NCI-H510A (cell line): ENCODE measurements at regions not wholly inside any gene's neighbourhood (a gene's known extent, or its start where the extent isn't known, plus 50 kb on each side); places are given as distances from the start of the nearest gene placed in this dataset.
"Not testable (repeated sequence)": the region's sequence is repeated elsewhere in the genome, so short reads cannot be mapped to it uniquely, and the experiment has no call there.

ENCODE experiments used
- DNase-seq: peaks from one replicate; lab custom pipeline; 2025; lab: John Stamatoyannopoulos, UW

DNA sequence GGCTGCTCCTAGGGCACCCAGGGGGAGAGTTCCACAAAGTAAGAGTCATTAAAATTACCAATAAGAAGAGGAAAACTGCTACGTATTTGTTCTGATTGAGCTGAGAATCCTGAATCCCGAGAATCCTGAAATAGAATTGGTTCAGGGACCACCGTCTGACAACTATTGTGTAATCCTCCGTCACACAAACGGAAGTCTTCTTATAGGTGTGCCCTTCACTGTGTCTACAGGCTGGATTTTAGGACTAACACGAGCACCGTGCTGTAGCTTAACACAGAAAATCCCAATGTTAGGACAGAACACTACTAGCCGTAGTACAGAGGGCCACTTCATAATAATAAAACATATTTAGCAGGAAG, 50.6 kb upstream of the RNF182 start:
- DNase-seq, result peak; percentile 28

DNA sequence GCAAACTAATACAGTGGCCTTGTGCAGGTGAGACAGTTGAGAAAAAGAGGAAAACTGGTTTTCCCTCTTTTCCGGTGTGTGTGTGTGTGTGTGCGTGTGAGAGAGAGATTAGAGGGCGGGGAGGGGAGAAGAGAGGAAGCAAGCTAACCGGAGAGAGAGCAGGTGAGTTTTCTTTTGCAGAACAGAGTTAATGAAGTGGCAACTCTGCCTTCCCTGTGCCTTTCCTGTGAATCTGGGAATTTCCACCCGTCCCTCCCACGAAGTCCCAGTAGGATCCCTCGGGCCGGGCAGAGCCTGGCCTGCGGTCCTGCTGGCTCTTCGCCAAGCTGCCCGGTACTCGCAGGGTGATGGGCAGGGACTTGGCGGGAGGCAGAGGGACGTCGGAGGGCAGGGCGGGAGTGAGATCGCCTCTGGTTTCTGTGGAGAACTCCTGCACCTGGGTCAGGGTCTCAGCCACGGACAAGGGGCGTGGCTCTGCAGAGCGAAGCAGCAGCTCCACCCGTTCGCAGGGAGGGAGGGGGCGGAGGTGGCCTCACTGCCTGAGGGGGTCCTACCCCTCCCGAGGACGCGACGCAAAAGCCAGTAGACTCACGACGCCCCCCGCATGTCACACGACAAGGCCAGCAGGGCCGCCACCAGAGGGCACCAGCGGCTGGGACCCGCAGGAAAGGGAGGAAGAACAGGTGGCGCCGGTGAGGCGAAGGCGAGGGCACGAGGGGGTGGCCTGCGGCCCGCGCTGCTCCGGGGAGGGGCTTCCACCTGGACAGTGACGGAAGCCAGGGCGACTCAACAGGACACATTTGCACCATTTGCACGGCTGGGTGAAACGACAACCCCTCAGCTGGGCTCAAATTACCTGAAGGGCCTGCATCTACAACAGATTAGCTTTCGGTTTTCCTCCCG, 51.2 kb upstream of the RNF182 start:
- DNase-seq, result peak; percentile 87

DNA sequence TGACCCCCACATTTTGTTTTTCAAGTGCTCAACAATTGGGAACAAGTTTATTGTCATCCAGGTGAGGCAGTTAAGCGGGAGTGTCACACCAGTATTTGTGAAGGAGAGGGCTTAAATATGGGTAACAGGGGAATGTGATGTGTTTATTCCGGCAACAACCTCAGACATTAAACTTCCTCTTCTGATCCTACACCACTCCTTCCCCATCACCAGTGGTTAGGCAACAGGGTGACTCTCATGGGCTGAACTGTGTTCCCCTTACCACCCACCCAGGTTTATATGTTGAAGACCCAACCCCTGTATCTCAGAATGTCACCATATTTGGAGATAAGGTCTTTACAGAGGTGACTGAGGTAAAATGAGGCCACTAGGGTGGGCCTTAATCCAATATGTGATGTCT, 52.1 kb upstream of the RNF182 start:
- DNase-seq, result no peak

DNA sequence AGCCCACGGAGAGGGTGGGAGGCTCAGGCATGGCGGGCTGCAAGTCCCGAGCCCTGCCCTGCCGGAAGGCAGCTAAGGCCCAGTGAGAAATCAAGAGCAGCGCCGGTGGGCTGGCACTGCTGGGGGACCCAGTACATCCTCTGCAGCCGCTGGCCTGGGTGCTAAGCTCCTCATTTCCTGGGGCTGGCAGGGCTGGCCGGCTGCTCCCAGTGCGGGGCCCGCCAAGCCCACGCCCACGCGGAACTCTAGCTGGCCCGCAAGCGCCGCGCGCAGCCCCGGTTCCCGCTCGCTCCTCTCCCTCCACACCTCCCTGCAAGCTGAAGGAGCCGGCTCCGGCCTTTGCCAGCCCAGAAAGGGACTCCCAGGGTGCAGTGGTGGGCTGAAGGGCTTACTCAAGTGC, 52.7 kb upstream of the RNF182 start:
- not testable (repeated sequence) for DNase-seq

DNA sequence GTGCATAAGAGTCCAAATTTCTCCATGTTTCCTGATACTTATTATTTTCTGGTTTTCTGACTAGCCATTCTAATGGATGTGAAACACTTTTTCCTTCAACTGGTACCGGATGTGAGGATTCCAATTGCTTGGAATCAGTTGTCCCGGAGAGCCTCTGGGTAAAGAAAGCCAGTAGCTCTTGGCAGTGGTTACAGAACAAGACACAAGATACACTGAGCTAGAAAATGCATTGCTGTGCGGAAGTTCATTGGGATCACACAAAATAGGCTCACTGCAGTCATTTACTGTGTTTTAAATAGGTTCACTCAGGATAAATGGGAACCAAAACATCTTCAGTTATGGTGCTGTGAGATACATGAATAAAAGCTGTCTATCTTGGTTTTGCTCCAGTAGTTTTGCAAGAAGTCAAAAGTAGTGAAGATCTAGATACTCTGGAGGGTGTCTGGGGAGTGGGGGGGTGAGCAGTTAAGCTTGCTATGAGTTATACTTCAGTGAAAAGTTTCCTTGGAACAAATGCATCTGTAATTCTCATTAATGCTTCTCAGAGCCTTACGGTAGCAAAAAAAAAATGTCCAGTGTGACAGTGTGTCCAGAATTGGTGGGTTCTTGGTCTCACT, 54.4 kb upstream of the RNF182 start:
- DNase-seq, result no peak

DNA sequence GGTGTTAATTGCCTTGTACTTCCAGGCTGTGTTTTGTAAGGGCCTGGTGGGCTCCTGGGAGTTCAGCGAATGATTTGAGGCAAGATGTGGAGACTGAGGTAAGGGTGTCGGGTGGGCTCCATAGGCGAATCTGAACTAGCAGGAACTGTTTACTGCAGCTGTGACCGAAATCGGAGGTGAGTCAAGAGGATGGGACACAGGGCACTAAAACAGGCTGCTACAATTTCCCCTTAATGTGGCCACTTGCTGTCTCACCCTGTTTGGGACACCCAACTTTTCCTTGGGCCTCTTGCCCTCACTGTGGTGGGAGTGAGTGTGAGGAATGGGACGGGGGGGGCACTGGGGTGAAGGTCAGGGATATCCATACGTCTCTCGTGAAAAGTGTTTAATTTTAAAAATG, 53.9 kb upstream of the MCUR1 start:
- no peak for DNase-seq

DNA sequence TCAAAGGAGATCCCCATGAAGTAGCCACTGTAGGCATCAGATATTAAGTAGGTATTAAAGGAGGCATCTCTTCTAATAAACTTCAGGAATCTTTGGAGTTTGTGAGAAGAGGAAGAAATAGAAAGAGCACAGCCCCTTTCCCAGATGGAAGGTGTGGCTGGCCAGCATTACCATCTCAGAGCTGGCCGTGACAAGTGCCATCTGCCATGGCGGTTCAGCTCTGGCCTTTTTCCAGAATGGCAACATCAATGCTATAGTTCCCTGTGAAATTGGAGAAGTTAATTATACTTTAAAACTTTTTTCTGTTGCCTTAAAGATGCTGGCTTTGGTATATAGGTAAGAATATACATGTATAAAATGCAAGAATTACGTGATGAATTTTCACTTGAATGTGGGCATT, 51.9 kb upstream of the MCUR1 start:
- no peak for DNase-seq

DNA sequence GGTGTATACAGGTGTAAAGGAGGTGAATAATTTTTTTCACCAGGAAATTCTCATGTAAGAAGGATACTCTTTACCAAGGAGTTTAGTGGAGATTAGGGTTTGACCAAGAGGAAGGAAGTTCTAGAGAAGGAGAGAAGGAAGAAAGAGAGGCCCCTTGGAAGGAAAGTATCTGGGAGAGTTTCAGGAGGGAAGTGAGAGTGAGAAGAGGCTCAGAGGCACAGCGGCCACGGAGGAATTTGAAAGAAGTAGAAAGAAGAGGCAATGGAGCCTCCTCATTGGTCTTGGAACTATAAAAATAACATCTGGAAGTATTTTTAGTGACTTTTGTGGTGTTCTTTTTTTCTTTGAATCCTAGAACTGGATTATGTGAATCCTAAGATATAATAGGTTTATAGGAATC, 50.8 kb upstream of the MCUR1 start:
- no peak for DNase-seq

DNA sequence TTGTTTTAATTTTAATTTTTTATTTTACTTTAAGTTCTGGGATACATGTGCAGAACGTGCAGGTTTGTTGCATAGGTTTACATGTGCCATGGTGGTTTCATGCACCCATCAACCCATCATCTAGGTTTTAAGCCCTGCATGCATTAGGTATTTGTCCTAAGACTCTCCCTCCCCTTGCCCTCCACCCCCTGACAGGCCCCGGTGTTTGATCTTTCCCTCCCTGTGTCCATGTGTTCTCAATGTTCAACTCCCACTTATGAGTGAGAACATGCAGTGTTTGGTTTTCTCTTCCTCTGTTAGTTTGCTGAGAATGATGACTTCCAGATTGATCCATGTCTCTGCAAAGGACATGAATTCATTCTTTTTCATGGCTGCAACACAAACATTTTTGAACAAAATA, 50.3 kb upstream of the MCUR1 start:
- DNase-seq, result not testable (repeated sequence)
